GM12865 (cell line): ENCODE measurements at regions not wholly inside any gene's neighbourhood (a gene's known extent, or its start where the extent isn't known, plus 50 kb on each side); places are given as distances from the start of the nearest gene placed in this dataset.

Source experiments
- DNase-seq: peaks from one replicate; pipeline ENCODE4 v3.0.0; 2010; ENCODE audit warnings: low read depth
- H3K4me3 ChIP-seq: 2 replicates; pipeline ENCODE4 v1.5.1; 2011; ENCODE audit warnings: mild to moderate bottlenecking, low read depth, low read length, control low read depth
- CTCF ChIP-seq: IDR thresholded peaks from 2 replicates; pipeline ENCODE4 v1.5.1; 2011; ENCODE audit warnings: low read length, control low read depth, low read depth, inconsistent platforms; ENCODE audit not compliant: insufficient read depth; ENCODE audit errors: missing control alignments

- no peak overlapping the region for H3K4me3 ChIP-seq
- no peak for TF ChIP-seq CTCF
- no peak for DNase-seq
These were observed 285.7 kb downstream of the RMST start for GRCh38 chr12:97748298-97748697.

- H3K4me3 ChIP-seq, result no peak overlapping the region
- no peak for TF ChIP-seq CTCF
- DNase-seq, result no peak
These were observed 289.1 kb downstream of the RMST start for GRCh38 chr12:97751704-97752103.

GRCh38 chr12:97752129-97752528, 289.5 kb downstream of the RMST start:
- no peak for DNase-seq
- TF ChIP-seq CTCF, result no peak
- no peak overlapping the region for H3K4me3 ChIP-seq

GRCh38 chr12:97753332-97753731, 290.7 kb downstream of the RMST start:
- H3K4me3 ChIP-seq, result no peak overlapping the region
- no peak for TF ChIP-seq CTCF
- no peak for DNase-seq

- peak; percentile 70 for DNase-seq
- H3K4me3 ChIP-seq, result peak overlapping the region; percentile 18
- TF ChIP-seq CTCF, result no peak
These were observed 291.7 kb downstream of the RMST start for GRCh38 chr12:97754306-97754705.

GRCh38 chr12:97756066-97756666, 293.6 kb downstream of the RMST start:
- peak; percentile 25 for DNase-seq
- no peak for TF ChIP-seq CTCF
- no peak overlapping the region; the same call in 1 of the 2 replicates for H3K4me3 ChIP-seq

GRCh38 chr12:97756741-97757140, 294.1 kb downstream of the RMST start:
- no peak for TF ChIP-seq CTCF
- DNase-seq, result no peak
- no peak overlapping the region for H3K4me3 ChIP-seq
